ENCODE measurements at regions not wholly inside any gene's neighbourhood (a gene's known extent, or its start where the extent isn't known, plus 50 kb on each side); places are given as distances from the start of the nearest gene placed in this dataset.

DNA sequence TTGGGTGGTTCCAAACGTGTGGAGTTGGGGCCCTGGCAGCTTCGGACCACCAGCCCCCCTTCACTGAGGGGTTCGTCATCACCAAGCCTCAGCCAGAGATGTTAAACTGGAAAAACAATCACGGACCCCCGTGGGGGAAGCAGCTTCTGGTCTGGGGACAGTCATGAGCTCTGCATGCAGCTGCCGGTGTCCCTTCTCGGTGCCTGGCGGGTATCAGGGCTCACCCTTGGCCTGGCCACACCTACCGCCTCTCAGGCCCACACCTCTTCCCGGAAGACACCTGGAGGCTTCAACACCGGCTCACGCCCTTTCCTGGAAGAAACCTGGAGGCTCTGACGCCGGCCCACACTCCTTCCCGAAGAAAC, 77.8 kb upstream of the BHLHE23 start:
- H3F3A ChIP-seq (ENCODE audit: insufficient read depth), result no peaks in the 10 kb centered on the region
- 0 out of 2 replicates have a peak, but pooled peaks cover 22% of the 10 kb centered on the region for H3K27me3 ChIP-seq (replicated peaks; ENCODE audit: insufficient read depth)
- 27 to 29% methylated on average over 14 to 15 of the region's 15 CpGs for WGBS, 2 experiments (ENCODE audit: low coverage in 1 of 2, low lambda C conversion rate in 2 of 2, missing lambda C conversion rate in 2 of 2)
- no peaks in the 10 kb centered on the region for H3K79me2 ChIP-seq (ENCODE audit: insufficient read depth)
- no peaks in the 10 kb centered on the region for H3K9me2 ChIP-seq (ENCODE audit: insufficient read depth)
- no peak for TF ChIP-seq EZH2phosphoT487 (IDR thresholded peaks at IDR 0.05; ENCODE audit: insufficient read depth, low read depth)
- TF ChIP-seq EZH2 (IDR thresholded peaks at IDR 0.05; ENCODE audit: insufficient read depth, poor library complexity, severe bottlenecking), result no peak
- H3K4me1 ChIP-seq (ENCODE audit: insufficient read depth), result no peaks in the 10 kb centered on the region
- H3K4me3 ChIP-seq, result no peak overlapping the region
- H3K9ac ChIP-seq, result no peak overlapping the region
- H2AFZ ChIP-seq, result no peak overlapping the region
- H4K20me1 ChIP-seq (ENCODE audit: insufficient read depth), result no peaks in the 10 kb centered on the region
- in situ Hi-C loops (cut with MboI), result no loop called here
- no peak overlapping the region for H3K4me2 ChIP-seq (ENCODE audit: unreplicated experiment)
- no peaks in the 10 kb centered on the region for H3K9me3 ChIP-seq (ENCODE audit: low read depth)
- no peak for DNase-seq
- H3K27ac ChIP-seq, result no peak overlapping the region
- H3K36me3 ChIP-seq (ENCODE audit: low read depth), result no peaks in the 10 kb centered on the region

- H3K9me2 ChIP-seq (ENCODE audit: insufficient read depth), result no peaks in the 10 kb centered on the region
- DNase-seq, result no peak
- no peaks in the 10 kb centered on the region for H3K36me3 ChIP-seq (ENCODE audit: low read depth)
- no peak overlapping the region for H3K9ac ChIP-seq
- H3F3A ChIP-seq (ENCODE audit: insufficient read depth), result no peaks in the 10 kb centered on the region
- H3K4me2 ChIP-seq (ENCODE audit: unreplicated experiment), result no peak overlapping the region
- H3K4me3 ChIP-seq, result no peak overlapping the region
- 52 to 54% methylated on average over 32 to 34 of the region's 34 CpGs for WGBS, 2 experiments (ENCODE audit: low coverage in 1 of 2, low lambda C conversion rate in 2 of 2, missing lambda C conversion rate in 2 of 2)
- TF ChIP-seq EZH2phosphoT487 (IDR thresholded peaks at IDR 0.05; ENCODE audit: insufficient read depth, low read depth), result no peak
- TF ChIP-seq EZH2 (IDR thresholded peaks at IDR 0.05; ENCODE audit: insufficient read depth, poor library complexity, severe bottlenecking), result no peak
- no peaks in the 10 kb centered on the region for H3K9me3 ChIP-seq (ENCODE audit: low read depth)
- H3K27ac ChIP-seq, result no peak overlapping the region
- in situ Hi-C loops (cut with MboI), result no loop called here
- H3K27me3 ChIP-seq (replicated peaks; ENCODE audit: insufficient read depth), result 0 out of 2 replicates have a peak, but pooled peaks cover 22% of the 10 kb centered on the region
- H3K79me2 ChIP-seq (ENCODE audit: insufficient read depth), result no peaks in the 10 kb centered on the region
- H3K4me1 ChIP-seq (ENCODE audit: insufficient read depth), result no peaks in the 10 kb centered on the region
- H4K20me1 ChIP-seq (ENCODE audit: insufficient read depth), result no peaks in the 10 kb centered on the region
- no peak overlapping the region for H2AFZ ChIP-seq
These were observed 77.2 kb upstream of the BHLHE23 start for GRCh38 chr20:63083831-63084562.

DNA sequence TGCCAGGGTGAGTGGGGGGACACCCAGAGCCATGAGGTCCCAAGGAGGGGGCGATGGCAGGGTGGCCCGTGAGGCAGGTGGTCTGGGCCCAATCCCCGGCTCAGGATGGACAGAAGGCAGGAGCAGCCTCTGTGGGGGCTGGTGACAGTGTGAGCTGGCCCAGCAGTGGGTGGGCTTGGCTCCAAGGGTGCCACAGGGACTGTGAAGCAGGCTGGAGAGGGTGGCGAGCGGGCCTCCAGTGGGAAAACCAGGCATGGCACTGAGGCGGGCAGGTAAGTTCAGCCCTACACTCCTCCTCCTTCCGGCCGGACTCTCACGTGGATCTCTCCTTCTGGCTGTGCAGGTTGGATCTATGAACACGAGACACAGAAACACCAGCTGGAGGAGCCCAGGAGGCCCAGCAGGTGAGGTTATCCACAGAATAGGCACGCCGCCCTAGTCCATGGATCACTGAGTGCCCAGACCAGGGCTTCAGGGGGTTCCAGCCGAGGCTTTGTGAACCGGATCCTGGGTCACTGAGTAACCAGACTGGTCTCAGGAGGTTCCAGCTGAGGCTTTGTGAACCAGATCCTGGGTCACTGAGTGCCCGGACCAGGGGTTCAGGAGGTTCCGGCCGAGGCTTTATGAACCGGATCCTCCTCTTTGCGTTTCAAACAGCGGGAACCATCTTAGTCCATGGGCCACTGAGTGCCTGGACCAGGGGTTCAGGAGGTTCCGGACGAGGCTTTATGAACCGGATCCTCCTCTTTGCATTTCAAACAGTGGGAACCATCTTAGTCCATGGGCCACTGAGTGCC, 76.4 kb upstream of the BHLHE23 start:
- no peak for TF ChIP-seq EZH2 (IDR thresholded peaks at IDR 0.05; ENCODE audit: insufficient read depth, poor library complexity, severe bottlenecking)
- no peak for TF ChIP-seq EZH2phosphoT487 (IDR thresholded peaks at IDR 0.05; ENCODE audit: insufficient read depth, low read depth)
- in situ Hi-C loops (cut with MboI), result no loop called here
- Histone ChIP-seq H4K20me1 (ENCODE audit: insufficient read depth) (no peaks in the 10 kb centered on the region), H2AFZ (no peak overlapping the region), H3K27me3 (replicated peaks; ENCODE audit: insufficient read depth) (0 out of 2 replicates have a peak, but pooled peaks cover 22% of the 10 kb centered on the region), H3K4me2 (ENCODE audit: unreplicated experiment) (no peak overlapping the region), H3F3A (ENCODE audit: insufficient read depth) (no peaks in the 10 kb centered on the region), H3K79me2 (ENCODE audit: insufficient read depth) (no peaks in the 10 kb centered on the region), H3K4me3 (no peak overlapping the region), H3K4me1 (ENCODE audit: insufficient read depth) (no peaks in the 10 kb centered on the region), H3K27ac (no peak overlapping the region), H3K9ac (no peak overlapping the region), H3K36me3 (ENCODE audit: low read depth) (no peaks in the 10 kb centered on the region), H3K9me3 (ENCODE audit: low read depth) (peaks cover under 1% of the 10 kb centered on the region), H3K9me2 (ENCODE audit: insufficient read depth) (0 out of 2 replicates have a peak, but pooled peaks cover 3% of the 10 kb centered on the region)
- WGBS, 2 experiments (ENCODE audit: low coverage in 1 of 2, low lambda C conversion rate in 2 of 2, missing lambda C conversion rate in 2 of 2), result 51 to 59% methylated on average over 14 to 23 of the region's 23 CpGs
- no peak for DNase-seq

DNA sequence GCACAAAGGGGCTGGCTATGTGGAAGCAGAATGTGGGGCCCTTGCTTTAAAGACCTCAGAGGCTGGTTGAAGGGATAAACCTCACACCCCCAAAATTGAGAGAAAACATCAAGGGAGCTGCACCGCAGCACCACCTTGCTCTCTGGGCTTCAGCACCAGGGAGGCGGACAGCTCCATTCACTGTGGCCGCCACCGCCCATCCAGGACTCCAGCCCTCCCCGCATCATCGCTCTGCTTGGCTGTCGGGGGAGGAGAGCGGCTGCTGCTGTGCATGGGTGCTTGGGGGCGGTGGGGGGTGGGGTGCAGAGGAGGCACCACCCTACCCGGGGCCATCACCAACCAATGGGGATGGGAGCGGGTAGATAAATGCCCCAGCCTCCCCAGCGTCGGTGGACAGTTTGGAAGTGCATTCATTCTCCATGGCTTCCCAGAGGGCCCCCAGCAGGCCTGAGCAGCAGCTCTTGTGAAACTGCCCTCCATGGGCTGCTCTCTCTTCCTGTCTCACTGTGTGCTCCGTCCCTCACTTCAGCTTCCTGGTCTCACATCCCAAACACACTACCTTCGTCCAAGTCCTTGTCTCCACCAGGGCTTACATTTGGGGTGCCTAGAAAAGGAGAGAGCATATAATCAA, 75.7 kb upstream of the BHLHE23 start:
- Histone ChIP-seq H3K27me3 (replicated peaks; ENCODE audit: insufficient read depth) (0 out of 2 replicates have a peak, but pooled peaks cover 19% of the 10 kb centered on the region), H3K79me2 (ENCODE audit: insufficient read depth) (no peaks in the 10 kb centered on the region)

More for the DNA sequence above, 75.7 kb upstream of the BHLHE23 start:
- no peaks in the 10 kb centered on the region for H3F3A ChIP-seq (ENCODE audit: insufficient read depth)
- no peaks in the 10 kb centered on the region for H4K20me1 ChIP-seq (ENCODE audit: insufficient read depth)
- no peak for TF ChIP-seq EZH2 (IDR thresholded peaks at IDR 0.05; ENCODE audit: insufficient read depth, poor library complexity, severe bottlenecking)
- no peak for TF ChIP-seq EZH2phosphoT487 (IDR thresholded peaks at IDR 0.05; ENCODE audit: insufficient read depth, low read depth)
- H3K27ac ChIP-seq, result no peak overlapping the region
- peak; percentile 66 for DNase-seq
- in situ Hi-C loops (cut with MboI), result no loop called here
- peaks cover 8% of the 10 kb centered on the region for H3K9me3 ChIP-seq (ENCODE audit: low read depth)
- H3K4me1 ChIP-seq (ENCODE audit: insufficient read depth), result no peaks in the 10 kb centered on the region
- WGBS, 2 experiments (ENCODE audit: low coverage in 1 of 2, low lambda C conversion rate in 2 of 2, missing lambda C conversion rate in 2 of 2), result 12 to 18% methylated on average over 11 to 13 of the region's 15 CpGs
- 0 out of 2 replicates have a peak, but pooled peaks cover 4% of the 10 kb centered on the region for H3K9me2 ChIP-seq (ENCODE audit: insufficient read depth)
- H3K4me3 ChIP-seq, result no peak overlapping the region
- H3K36me3 ChIP-seq (ENCODE audit: low read depth), result no peaks in the 10 kb centered on the region
- H3K9ac ChIP-seq, result no peak overlapping the region
- H2AFZ ChIP-seq, result no peak overlapping the region
- H3K4me2 ChIP-seq (ENCODE audit: unreplicated experiment), result no peak overlapping the region
